NCI-H82 treated with DMSO at 0.1 percent for 48 hours (cell line): ENCODE measurements at regions not wholly inside any gene's neighbourhood (a gene's known extent, or its start where the extent isn't known, plus 50 kb on each side); places are given as distances from the start of the nearest gene placed in this dataset.

Source experiments
- DNase-seq: peaks from one replicate; lab custom pipeline; 2025; ENCODE audit not compliant: unreplicated experiment; lab: John Stamatoyannopoulos, UW

- DNase-seq: no peak
Observed at GRCh38 chr14:25108291-25108690, 58.3 kb upstream of the STXBP6 start.

- DNase-seq: no peak
Observed at GRCh38 chr14:25103820-25104219, 53.9 kb upstream of the STXBP6 start.

DNA sequence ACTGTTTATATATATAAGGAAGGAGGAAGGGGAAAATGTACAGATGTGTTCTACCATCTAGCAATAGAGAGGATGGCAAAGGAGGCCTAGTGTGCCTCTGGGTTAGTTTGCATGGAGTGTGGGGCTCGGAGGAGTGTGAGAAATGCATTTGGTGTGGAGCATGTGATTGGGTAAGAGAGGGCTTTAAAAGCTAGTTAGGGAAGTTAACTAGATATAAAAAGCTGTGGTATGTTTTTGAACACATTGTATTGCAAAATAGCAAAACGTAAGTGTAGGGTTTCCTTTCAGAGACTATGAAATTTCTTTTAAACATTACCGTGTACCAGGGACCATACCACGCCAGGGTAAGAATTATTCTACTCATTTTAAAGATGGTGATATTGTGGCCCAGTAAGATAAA is 53.3 kb upstream of the STXBP6 start:
- DNase-seq: no peak

DNA sequence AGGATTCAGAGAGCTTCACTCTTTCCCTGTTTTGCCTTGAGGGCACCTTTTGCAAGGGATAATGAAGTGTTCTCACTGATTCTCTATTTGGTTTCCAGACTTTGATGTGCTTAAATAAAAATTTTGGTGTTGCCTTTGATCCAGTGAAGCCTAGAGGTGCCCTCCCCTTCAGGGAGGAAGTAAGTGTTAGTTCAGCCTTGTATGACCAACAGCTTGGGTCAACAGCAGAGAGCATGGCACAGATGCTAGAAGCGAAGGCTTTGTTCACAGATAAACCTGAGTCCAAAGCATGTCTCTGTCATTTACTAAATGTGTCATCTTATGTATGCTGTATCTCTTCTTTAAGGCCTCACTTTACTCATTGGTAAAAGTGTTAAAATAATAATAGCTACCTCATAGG is 52.8 kb upstream of the STXBP6 start:
- DNase-seq: no peak

DNA sequence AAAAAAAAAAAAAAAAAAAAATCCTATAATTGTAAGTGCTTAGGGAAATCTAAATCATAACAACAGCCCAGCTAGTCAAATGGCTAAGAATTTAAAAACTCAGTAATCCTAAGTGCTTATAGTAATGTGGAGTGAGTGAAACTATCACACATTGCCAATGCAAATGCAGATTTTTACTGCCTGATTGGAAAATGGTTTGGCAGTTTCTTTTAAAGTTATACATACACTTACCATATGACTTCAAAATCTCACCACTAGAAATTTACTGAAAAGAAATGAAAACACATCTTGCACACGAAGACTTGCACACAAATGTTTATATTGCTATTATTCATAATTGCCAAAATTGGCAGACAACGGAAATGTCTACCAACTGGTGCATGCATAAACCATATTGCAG is 51.3 kb upstream of the STXBP6 start:
- no peak for DNase-seq
